ENCODE measurements at regions not wholly inside any gene's neighbourhood (a gene's known extent, or its start where the extent isn't known, plus 50 kb on each side); places are given as distances from the start of the nearest gene placed in this dataset.

- TF ChIP-seq YY1 (IDR thresholded peaks at IDR 0.05; ENCODE audit: insufficient read depth, insufficient read length): no peak
- TF ChIP-seq ZNF274 (IDR thresholded peaks at IDR 0.05; ENCODE audit: low read depth, low read length): no peak
Observed at GRCh38 chr17:65405563-65405962, 155.9 kb downstream of the AXIN2 start.
